Hepatocyte (in vitro differentiated cells): ENCODE measurements at regions not wholly inside any gene's neighbourhood (a gene's known extent, or its start where the extent isn't known, plus 50 kb on each side); places are given as distances from the start of the nearest gene placed in this dataset.

Experiments used
- DNase-seq: peaks from one replicate; pipeline ENCODE4 v3.0.0-alpha.2; 2016; ENCODE audit warnings: low spot score
- H2AFZ ChIP-seq: fragments of 200-600 bp; sonication (generic); 2 replicates; pipeline ENCODE4 v1.6.0; 2016; ENCODE audit warnings: antibody characterized with exemption, mild to moderate bottlenecking
- H3K27ac ChIP-seq: fragments of 200-600 bp; sonication (generic); 2 replicates; pipeline ENCODE4 v1.5.1; 2016; ENCODE audit warnings: mild to moderate bottlenecking
- H3K27me3 ChIP-seq: fragments of 200-600 bp; sonication (generic); 2 replicates; pipeline ENCODE4 v1.6.1; 2016
- H3K36me3 ChIP-seq: fragments of 200-600 bp; sonication (generic); replicated peaks from 2 replicates; pipeline ENCODE4 v1.5.1; 2016; ENCODE audit warnings: low read depth; ENCODE audit not compliant: insufficient read depth
- H3K4me1 ChIP-seq: fragments of 200-600 bp; sonication (generic); 2 replicates; pipeline ENCODE4 v1.5.1; 2016; ENCODE audit warnings: mild to moderate bottlenecking, moderate library complexity; ENCODE audit not compliant: insufficient read depth
- H3K4me2 ChIP-seq: fragments of 200-600 bp; sonication (generic); 2 replicates; pipeline ENCODE4 v1.6.0; 2016
- H3K4me3 ChIP-seq: fragments of 200-600 bp; sonication (generic); 2 replicates; pipeline ENCODE4 v1.5.1; 2016; ENCODE audit warnings: mild to moderate bottlenecking
- H3K79me2 ChIP-seq: fragments of 200-600 bp; sonication (generic); 2 replicates; pipeline ENCODE4 v1.6.0; 2017; ENCODE audit warnings: mild to moderate bottlenecking
- H3K9me2 ChIP-seq: fragments of 200-600 bp; sonication (generic); replicated peaks from 2 replicates; pipeline ENCODE4 v1.6.0; 2017; ENCODE audit warnings: mild to moderate bottlenecking; ENCODE audit not compliant: insufficient read depth
- H3K9me3 ChIP-seq: fragments of 200-600 bp; sonication (generic); 2 replicates; pipeline ENCODE4 v1.5.1; 2016; ENCODE audit warnings: low read depth, mild to moderate bottlenecking
- H4K20me1 ChIP-seq: fragments of 200-600 bp; sonication (generic); 2 replicates; pipeline ENCODE4 v1.6.0; 2016; ENCODE audit warnings: mild to moderate bottlenecking; ENCODE audit not compliant: insufficient read depth, poor library complexity, severe bottlenecking
- CTCF ChIP-seq: fragments of 200-600 bp; sonication (generic); IDR thresholded peaks from 2 replicates; pipeline ENCODE4 v1.5.1; 2016; ENCODE audit warnings: antibody characterized with exemption, mild to moderate bottlenecking; ENCODE audit not compliant: poor library complexity
- EZH2 ChIP-seq: fragments of 200-600 bp; sonication (generic); IDR thresholded peaks from 2 replicates; pipeline ENCODE4 v1.6.1; 2016; ENCODE audit warnings: antibody characterized with exemption, mild to moderate bottlenecking, borderline replicate concordance
- EZH2phosphoT487 ChIP-seq: fragments of 200-600 bp; sonication (generic); IDR thresholded peaks from one replicate; pipeline ENCODE4 v1.6.1; 2018; ENCODE audit warnings: antibody characterized with exemption, mild to moderate bottlenecking, low read depth, moderate library complexity; ENCODE audit not compliant: unreplicated experiment, severe bottlenecking
- WGBS: methylation state at CpG from one replicate; pipeline ENCODE4 v1.1.6; 2016; ENCODE audit warnings: low lambda C conversion rate; ENCODE audit errors: missing lambda C conversion rate; 5-methylcytosine and 5-hydroxymethylcytosine counted together

GRCh38 chr13:33448889-33449288 lies 163.3 kb upstream of the STARD13 start:
- Histone ChIP-seq H3K27me3 (no peaks in the 10 kb centered on the region), H2AFZ (no peak overlapping the region), H3K79me2 (no peaks in the 10 kb centered on the region), H3K4me1 (no peaks in the 10 kb centered on the region), H3K27ac (no peak overlapping the region), H3K4me3 (no peak overlapping the region), H3K4me2 (no peak overlapping the region), H3K9me3 (no peaks in the 10 kb centered on the region), H3K9me2 (no peaks in the 10 kb centered on the region), H4K20me1 (no peaks in the 10 kb centered on the region), H3K36me3 (no peaks in the 10 kb centered on the region)
- DNase-seq, result no peak
- WGBS, result 96% methylated on average over 1 of the region's 1 CpG
- no peak for TF ChIP-seq EZH2phosphoT487
- no peak for TF ChIP-seq CTCF
- TF ChIP-seq EZH2, result no peak

- no peaks in the 10 kb centered on the region for H3K36me3 ChIP-seq
- no peaks in the 10 kb centered on the region for H3K27me3 ChIP-seq
- TF ChIP-seq CTCF, result no peak
- no peak for TF ChIP-seq EZH2
- TF ChIP-seq EZH2phosphoT487, result no peak
- H3K9me3 ChIP-seq, result no peaks in the 10 kb centered on the region
- H3K79me2 ChIP-seq, result no peaks in the 10 kb centered on the region
- no peak for DNase-seq
- no peak overlapping the region for H3K4me2 ChIP-seq
- no peak overlapping the region for H2AFZ ChIP-seq
- H3K27ac ChIP-seq, result no peak overlapping the region
- H3K9me2 ChIP-seq, result no peaks in the 10 kb centered on the region
- no peak overlapping the region for H3K4me3 ChIP-seq
- WGBS, result 90% methylated on average over 6 of the region's 6 CpGs
- no peaks in the 10 kb centered on the region for H3K4me1 ChIP-seq
- no peaks in the 10 kb centered on the region for H4K20me1 ChIP-seq
Measured at GRCh38 chr13:33450956-33451709, 165.6 kb upstream of the STARD13 start.

- Histone ChIP-seq H4K20me1 (no peaks in the 10 kb centered on the region), H3K27ac (no peak overlapping the region), H3K27me3 (no peaks in the 10 kb centered on the region), H3K36me3 (no peaks in the 10 kb centered on the region), H3K4me1 (no peaks in the 10 kb centered on the region), H3K79me2 (no peaks in the 10 kb centered on the region), H3K4me2 (no peak overlapping the region), H3K9me3 (no peaks in the 10 kb centered on the region), H2AFZ (no peak overlapping the region), H3K4me3 (no peak overlapping the region), H3K9me2 (no peaks in the 10 kb centered on the region)
- TF ChIP-seq EZH2phosphoT487 (no peak), EZH2 (no peak)
- no peak for DNase-seq
- 90% methylated on average over 2 of the region's 2 CpGs for WGBS
Measured at GRCh38 chr13:33452873-33453517, 167.4 kb upstream of the STARD13 start.

GRCh38 chr13:33453936-33454335 lies 168.4 kb upstream of the STARD13 start:
- H3K4me2 ChIP-seq, result no peak overlapping the region
- H3K4me3 ChIP-seq, result no peak overlapping the region
- H3K27me3 ChIP-seq, result no peaks in the 10 kb centered on the region
- no peak overlapping the region for H2AFZ ChIP-seq
- H4K20me1 ChIP-seq, result no peaks in the 10 kb centered on the region
- no peaks in the 10 kb centered on the region for H3K79me2 ChIP-seq
- H3K9me3 ChIP-seq, result no peaks in the 10 kb centered on the region
- no peaks in the 10 kb centered on the region for H3K36me3 ChIP-seq
- H3K27ac ChIP-seq, result peak overlapping the region; percentile 24
- TF ChIP-seq CTCF (no peak), EZH2phosphoT487 (no peak), EZH2 (no peak)
- WGBS, result 90% methylated on average over 2 of the region's 2 CpGs
- no peaks in the 10 kb centered on the region for H3K9me2 ChIP-seq
- DNase-seq, result no peak
- H3K4me1 ChIP-seq, result no peaks in the 10 kb centered on the region
